ENCODE measurements at regions not wholly inside any gene's neighbourhood (a gene's known extent, or its start where the extent isn't known, plus 50 kb on each side); places are given as distances from the start of the nearest gene placed in this dataset.
"Not testable (repeated sequence)": the region's sequence is repeated elsewhere in the genome, so short reads cannot be mapped to it uniquely, and the experiment has no call there.

- no peak for DNase-seq (ENCODE audit: extremely low spot score)
- TF ChIP-seq, protein P1, sequence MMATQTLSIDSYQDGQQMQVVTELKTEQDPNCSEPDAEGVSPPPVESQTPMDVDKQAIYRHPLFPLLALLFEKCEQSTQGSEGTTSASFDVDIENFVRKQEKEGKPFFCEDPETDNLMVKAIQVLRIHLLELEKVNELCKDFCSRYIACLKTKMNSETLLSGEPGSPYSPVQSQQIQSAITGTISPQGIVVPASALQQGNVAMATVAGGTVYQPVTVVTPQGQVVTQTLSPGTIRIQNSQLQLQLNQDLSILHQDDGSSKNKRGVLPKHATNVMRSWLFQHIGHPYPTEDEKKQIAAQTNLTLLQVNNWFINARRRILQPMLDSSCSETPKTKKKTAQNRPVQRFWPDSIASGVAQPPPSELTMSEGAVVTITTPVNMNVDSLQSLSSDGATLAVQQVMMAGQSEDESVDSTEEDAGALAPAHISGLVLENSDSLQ (IDR thresholded peaks at IDR 0.05) = no peak
- TF ChIP-seq L3MBTL2 (conservative IDR thresholded peaks at IDR 0.05) (no peak), ARNT (IDR thresholded peaks at IDR 0.05) (no peak), FOXM1 (IDR thresholded peaks at IDR 0.05; ENCODE audit: borderline replicate concordance) (no peak), LEF1 (IDR thresholded peaks at IDR 0.05; ENCODE audit: borderline replicate concordance) (no peak), TARDBP (IDR thresholded peaks at IDR 0.05) (no peak), SUZ12 (IDR thresholded peaks at IDR 0.05) (no peak), FOXA1 (IDR thresholded peaks at IDR 0.05) (no peak)
- ChIA-PET CTCF (no interaction called here), POLR2A (interaction anchor here (0.6 kb wide), 1 partner anchor 685 kb away, joined by 3 read pairs; no protein-coding TSS in a partner anchor)
These were observed 834.4 kb upstream of the DDX18 start for GRCh38 chr2:116979916-116980764.

GRCh38 chr2:116987447-116987846, 827.0 kb upstream of the DDX18 start:
- TF ChIP-seq SP1 (IDR thresholded peaks at IDR 0.05) = no peak
- no peak for DNase-seq (ENCODE audit: extremely low spot score)
- CTCF ChIA-PET = no interaction called here
- POLR2A ChIA-PET = no interaction called here

- DNase-seq (ENCODE audit: extremely low spot score) = no peak
- CTCF ChIA-PET = no interaction called here
- TF ChIP-seq NFRKB (IDR thresholded peaks at IDR 0.05) = no peak
- POLR2A ChIA-PET = no interaction called here
These were observed 826.2 kb upstream of the DDX18 start for GRCh38 chr2:116988303-116988702.

DNA sequence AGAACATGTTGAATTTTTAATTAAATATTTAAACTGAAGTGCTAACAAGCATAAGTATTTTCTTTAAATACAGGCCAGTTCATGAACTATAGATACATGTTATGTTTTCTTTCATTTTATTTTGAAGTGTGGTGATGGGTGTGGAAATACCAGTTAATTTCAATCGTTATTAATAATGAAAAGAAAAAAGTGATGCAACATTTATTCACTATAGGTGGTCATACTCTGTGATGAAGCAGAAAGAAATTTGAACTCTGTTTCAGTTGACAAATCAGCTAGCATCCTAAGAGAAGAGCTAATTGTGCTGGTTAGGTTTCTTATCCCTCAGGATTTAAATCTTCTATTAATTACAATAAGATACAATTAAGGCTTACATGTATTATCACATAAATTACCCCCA, 795.1 kb upstream of the DDX18 start:
- POLR2A ChIA-PET = no interaction called here
- CTCF ChIA-PET = no interaction called here
- TF ChIP-seq FOXK2 (IDR thresholded peaks at IDR 0.05) (no peak), ZNF384 (IDR thresholded peaks at IDR 0.05) (no peak), SUZ12 (IDR thresholded peaks at IDR 0.05) (no peak), FOXM1 (IDR thresholded peaks at IDR 0.05; ENCODE audit: borderline replicate concordance) (no peak), L3MBTL2 (conservative IDR thresholded peaks at IDR 0.05) (no peak), CTBP1 (IDR thresholded peaks at IDR 0.05; ENCODE audit: borderline replicate concordance) (no peak), NFRKB (IDR thresholded peaks at IDR 0.05) (no peak), ELF4 (IDR thresholded peaks at IDR 0.05) (no peak), BHLHE40 (IDR thresholded peaks at IDR 0.05; ENCODE audit: borderline replicate concordance) (no peak), LEF1 (IDR thresholded peaks at IDR 0.05; ENCODE audit: borderline replicate concordance) (no peak), TARDBP (IDR thresholded peaks at IDR 0.05) (no peak), SP1 (IDR thresholded peaks at IDR 0.05) (no peak), FOXA1 (IDR thresholded peaks at IDR 0.05) (no peak), HDGF (IDR thresholded peaks at IDR 0.05; ENCODE audit: borderline replicate concordance) (no peak), ARNT (IDR thresholded peaks at IDR 0.05) (no peak)
- TF ChIP-seq, protein P1 (IDR thresholded peaks at IDR 0.05) = no peak
- no peak for DNase-seq (ENCODE audit: extremely low spot score)

GRCh38 chr2:117027646-117028045, 786.8 kb upstream of the DDX18 start:
- TF ChIP-seq TARDBP (IDR thresholded peaks at IDR 0.05) = no peak
- TF ChIP-seq BHLHE40 (IDR thresholded peaks at IDR 0.05; ENCODE audit: borderline replicate concordance) = no peak
- TF ChIP-seq LEF1 (IDR thresholded peaks at IDR 0.05; ENCODE audit: borderline replicate concordance) = no peak
- TF ChIP-seq FOXA1 (IDR thresholded peaks at IDR 0.05) = no peak
- TF ChIP-seq HDGF (IDR thresholded peaks at IDR 0.05; ENCODE audit: borderline replicate concordance) = no peak
- no peak for TF ChIP-seq CTBP1 (IDR thresholded peaks at IDR 0.05; ENCODE audit: borderline replicate concordance)
- TF ChIP-seq ARNT (IDR thresholded peaks at IDR 0.05) = no peak
- no peak for TF ChIP-seq NFRKB (IDR thresholded peaks at IDR 0.05)
- TF ChIP-seq FOXM1 (IDR thresholded peaks at IDR 0.05; ENCODE audit: borderline replicate concordance) = no peak
- TF ChIP-seq SP1 (IDR thresholded peaks at IDR 0.05) = no peak
- TF ChIP-seq, protein P1 (IDR thresholded peaks at IDR 0.05) = no peak
- no peak for TF ChIP-seq ZNF384 (IDR thresholded peaks at IDR 0.05)
- no peak for TF ChIP-seq FOXK2 (IDR thresholded peaks at IDR 0.05)
- no peak for TF ChIP-seq ELF4 (IDR thresholded peaks at IDR 0.05)
- DNase-seq (ENCODE audit: extremely low spot score) = no peak
- CTCF ChIA-PET = no interaction called here
- POLR2A ChIA-PET = no interaction called here

DNA sequence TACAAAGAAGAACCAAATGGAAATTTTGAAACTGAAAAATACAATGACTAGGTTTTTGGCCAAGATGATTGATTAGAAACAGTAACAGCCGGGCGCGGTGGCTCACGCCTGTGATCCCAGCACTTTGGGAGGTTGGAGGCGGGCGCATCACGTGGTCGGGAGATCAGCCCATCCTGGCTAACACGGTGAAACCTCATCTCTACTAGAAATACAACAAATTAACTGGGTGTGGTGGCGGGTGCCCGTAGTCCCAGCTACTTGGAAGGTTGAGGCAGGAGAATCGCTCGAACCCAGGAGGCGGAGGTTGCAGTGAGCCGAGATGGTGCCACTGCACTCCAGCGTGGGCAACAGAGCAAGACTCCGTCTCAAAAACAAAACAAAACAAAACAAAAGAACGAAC, 785.8 kb upstream of the DDX18 start:
- POLR2A ChIA-PET; CTCF ChIA-PET; DNase-seq (ENCODE audit: extremely low spot score): not testable (repeated sequence)

Measured in HEK293T (cell line).